ENCODE measurements at regions not wholly inside any gene's neighbourhood (a gene's known extent, or its start where the extent isn't known, plus 50 kb on each side); places are given as distances from the start of the nearest gene placed in this dataset.

DNA sequence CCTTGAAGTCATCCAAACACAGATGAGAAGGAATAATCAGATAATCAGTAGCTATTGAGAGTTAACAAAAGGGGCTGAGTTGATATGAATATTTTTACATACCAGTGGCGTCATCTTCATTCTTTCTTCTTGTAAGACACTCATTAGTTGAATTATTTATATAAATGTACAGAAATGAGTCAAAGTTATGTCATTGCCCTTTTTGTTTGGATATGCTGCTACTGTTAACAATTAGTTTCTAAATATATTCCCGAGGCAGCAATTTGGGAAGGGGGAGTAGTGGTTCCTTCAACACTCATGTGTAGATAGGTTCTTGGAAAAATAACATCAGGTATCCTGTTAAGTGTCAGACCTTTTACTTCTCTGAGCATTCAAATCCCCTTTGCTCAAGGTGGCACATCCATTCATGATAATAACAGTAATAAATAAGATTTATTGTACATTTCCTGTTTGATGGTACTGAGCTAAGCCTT is 436.6 kb downstream of the SPRY1 start:
- no CpG with 5 or more reads among the region's 2 CpGs for WGBS (ENCODE audit: insufficient coverage, low lambda C conversion rate)
- no peak for DNase-seq
- H3K27ac ChIP-seq (ENCODE audit: low read length): peak overlapping the region; percentile 58

DNA sequence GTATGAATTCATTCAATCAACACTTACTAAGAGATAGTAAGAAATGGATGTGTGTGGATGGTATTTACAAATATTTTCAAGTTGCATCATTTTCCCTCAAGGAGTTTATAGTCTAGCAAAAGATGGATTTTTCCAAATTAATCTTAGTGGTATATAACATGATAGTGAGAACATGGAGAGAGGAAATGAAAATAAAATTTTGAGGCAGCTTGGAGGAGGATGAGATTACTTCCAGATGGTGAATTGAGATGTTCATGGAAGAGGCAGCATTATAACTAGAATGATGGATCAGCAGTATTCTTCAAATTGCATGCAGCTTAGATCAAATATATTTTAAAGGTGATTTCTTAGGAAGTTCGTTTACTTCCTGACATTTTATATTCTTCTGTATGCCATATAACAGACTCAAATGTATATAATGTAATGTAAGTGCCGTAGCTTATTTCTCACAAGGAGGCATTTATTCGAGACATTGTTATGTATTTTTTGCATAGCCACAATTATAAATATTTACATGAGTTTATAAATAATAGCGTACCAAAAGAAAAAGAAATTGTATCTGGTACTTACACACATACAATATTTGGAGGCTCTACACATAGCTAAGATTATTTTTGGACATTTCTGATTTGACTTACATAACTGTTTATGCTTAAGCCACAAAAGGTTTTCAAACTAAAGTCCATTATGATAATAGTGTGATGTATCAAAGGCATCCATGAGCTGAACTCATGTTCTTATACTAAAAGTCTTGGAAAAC is 439.4 kb downstream of the SPRY1 start:
- Histone ChIP-seq H3K27ac (ENCODE audit: low read length) (no peak overlapping the region), H3K27me3 (ENCODE audit: control insufficient read depth, insufficient read depth, low read length) (no peaks in the 10 kb centered on the region)
- 53% methylated on average over 3 of the region's 4 CpGs for WGBS (ENCODE audit: insufficient coverage, low lambda C conversion rate)

More for the DNA sequence above, 436.6 kb downstream of the SPRY1 start:
- Histone ChIP-seq H3K36me3 (ENCODE audit: control insufficient read depth, insufficient read depth, low read length) (no peaks in the 10 kb centered on the region), H3K4me3 (ENCODE audit: low read length) (no peak overlapping the region), H3K9me3 (ENCODE audit: control insufficient read depth, low read depth, low read length) (peaks cover 3% of the 10 kb centered on the region), H3K27me3 (ENCODE audit: control insufficient read depth, insufficient read depth, low read length) (no peaks in the 10 kb centered on the region), H3K4me1 (ENCODE audit: control insufficient read depth, insufficient read depth, low read length) (peaks cover 3% of the 10 kb centered on the region)

DNA sequence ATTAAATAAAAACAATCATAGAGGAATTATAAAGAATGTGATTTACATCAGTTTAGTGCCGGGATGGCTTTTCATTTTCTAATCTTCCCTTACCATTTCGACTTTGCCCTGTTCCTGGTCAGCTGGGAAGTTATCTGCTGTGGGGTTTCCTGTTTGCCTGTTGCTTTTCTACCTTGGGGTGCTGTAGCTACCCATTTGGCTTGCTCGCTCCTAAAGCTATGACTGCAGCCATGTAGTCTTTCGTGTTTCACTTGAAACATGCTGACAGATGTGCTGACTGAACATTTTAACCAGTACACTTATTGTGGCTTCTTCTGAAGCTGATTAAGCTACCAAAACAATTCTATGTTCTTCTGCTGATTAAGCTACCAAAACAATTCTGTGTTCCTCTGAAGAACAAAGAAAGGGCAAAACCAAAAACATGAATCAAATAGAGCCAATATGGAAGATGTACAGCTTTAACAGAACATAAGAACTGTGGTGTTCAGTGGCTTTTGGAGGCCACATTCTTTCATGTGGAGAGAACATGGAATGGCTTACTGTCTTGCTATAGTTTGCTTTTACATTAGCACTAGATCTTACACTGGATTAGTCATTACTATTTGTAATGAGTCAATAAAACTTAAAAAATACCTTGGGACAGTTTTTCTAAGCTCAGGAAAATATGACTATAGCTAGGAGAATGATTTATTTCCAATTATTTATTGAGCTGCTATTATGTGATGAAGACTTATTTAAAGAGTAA is 440.4 kb downstream of the SPRY1 start:
- Histone ChIP-seq H3K9me3 (ENCODE audit: control insufficient read depth, low read depth, low read length) (peaks cover 3% of the 10 kb centered on the region), H3K4me1 (ENCODE audit: control insufficient read depth, insufficient read depth, low read length) (peaks cover 3% of the 10 kb centered on the region), H3K4me3 (ENCODE audit: low read length) (no peak overlapping the region), H3K36me3 (ENCODE audit: control insufficient read depth, insufficient read depth, low read length) (no peaks in the 10 kb centered on the region), H3K27ac (ENCODE audit: low read length) (peak overlapping the region; percentile 18), H3K27me3 (ENCODE audit: control insufficient read depth, insufficient read depth, low read length) (no peaks in the 10 kb centered on the region)
- peak in 1 of 2 donors; percentile 61 for DNase-seq
- WGBS (ENCODE audit: insufficient coverage, low lambda C conversion rate): no CpG with 5 or more reads among the region's 4 CpGs

More for the DNA sequence above, 439.4 kb downstream of the SPRY1 start:
- Histone ChIP-seq H3K9me3 (ENCODE audit: control insufficient read depth, low read depth, low read length) (peaks cover 3% of the 10 kb centered on the region), H3K4me3 (ENCODE audit: low read length) (no peak overlapping the region), H3K36me3 (ENCODE audit: control insufficient read depth, insufficient read depth, low read length) (no peaks in the 10 kb centered on the region), H3K4me1 (ENCODE audit: control insufficient read depth, insufficient read depth, low read length) (peaks cover 3% of the 10 kb centered on the region)
- DNase-seq: no peak

DNA sequence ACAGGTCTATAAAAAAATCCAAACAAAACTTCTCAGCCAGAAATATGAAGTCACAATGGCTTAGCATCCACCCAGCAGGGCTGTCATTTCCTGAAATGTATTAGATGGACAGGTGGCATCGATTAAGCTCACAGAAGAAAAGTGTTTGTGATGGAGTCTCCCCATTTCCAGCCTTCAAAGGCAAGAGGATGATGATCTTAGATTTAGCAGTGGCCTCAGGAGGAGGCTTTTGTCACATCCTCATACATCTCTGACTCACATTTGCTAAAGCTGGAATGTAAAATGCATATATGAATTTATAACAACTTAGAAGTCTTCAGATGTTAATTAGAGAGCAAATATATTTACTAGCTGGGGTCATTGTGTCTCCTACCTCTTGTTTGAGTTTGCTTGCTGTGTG is 441.9 kb downstream of the SPRY1 start:
- no peak overlapping the region for H3K27ac ChIP-seq (ENCODE audit: low read length)
- H3K4me1 ChIP-seq (ENCODE audit: control insufficient read depth, insufficient read depth, low read length): no peaks in the 10 kb centered on the region
- no peaks in the 10 kb centered on the region for H3K27me3 ChIP-seq (ENCODE audit: control insufficient read depth, insufficient read depth, low read length)
- WGBS (ENCODE audit: insufficient coverage, low lambda C conversion rate): no CpG with 5 or more reads among the region's 1 CpG
- no peak for DNase-seq
- peaks cover 4% of the 10 kb centered on the region for H3K9me3 ChIP-seq (ENCODE audit: control insufficient read depth, low read depth, low read length)
- no peaks in the 10 kb centered on the region for H3K36me3 ChIP-seq (ENCODE audit: control insufficient read depth, insufficient read depth, low read length)
- no peak overlapping the region for H3K4me3 ChIP-seq (ENCODE audit: low read length)

DNA sequence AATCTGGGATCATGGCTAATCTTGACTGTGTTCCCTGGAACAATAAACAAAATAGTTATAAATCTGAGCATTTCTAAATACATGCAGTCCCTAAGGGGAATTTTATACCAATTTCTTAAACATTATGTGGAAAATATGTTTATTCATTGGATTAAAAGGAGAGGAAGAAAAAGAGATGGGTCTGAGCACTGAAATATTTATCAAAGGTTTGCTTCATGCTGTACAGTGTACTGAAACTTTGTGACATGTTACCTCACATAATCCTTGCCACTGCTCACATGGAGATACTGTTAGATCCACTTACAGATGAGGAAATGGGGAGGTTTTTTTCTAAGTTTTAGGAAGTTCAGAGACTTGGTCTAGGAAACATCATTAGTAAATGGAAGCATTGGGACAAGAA is 443.6 kb downstream of the SPRY1 start:
- H3K36me3 ChIP-seq (ENCODE audit: control insufficient read depth, insufficient read depth, low read length): no peaks in the 10 kb centered on the region
- no peak for DNase-seq
- H3K27me3 ChIP-seq (ENCODE audit: control insufficient read depth, insufficient read depth, low read length): no peaks in the 10 kb centered on the region
- H3K9me3 ChIP-seq (ENCODE audit: control insufficient read depth, low read depth, low read length): peaks cover 6% of the 10 kb centered on the region
- no peaks in the 10 kb centered on the region for H3K4me1 ChIP-seq (ENCODE audit: control insufficient read depth, insufficient read depth, low read length)
- H3K4me3 ChIP-seq (ENCODE audit: low read length): no peak overlapping the region
- H3K27ac ChIP-seq (ENCODE audit: low read length): no peak overlapping the region

DNA sequence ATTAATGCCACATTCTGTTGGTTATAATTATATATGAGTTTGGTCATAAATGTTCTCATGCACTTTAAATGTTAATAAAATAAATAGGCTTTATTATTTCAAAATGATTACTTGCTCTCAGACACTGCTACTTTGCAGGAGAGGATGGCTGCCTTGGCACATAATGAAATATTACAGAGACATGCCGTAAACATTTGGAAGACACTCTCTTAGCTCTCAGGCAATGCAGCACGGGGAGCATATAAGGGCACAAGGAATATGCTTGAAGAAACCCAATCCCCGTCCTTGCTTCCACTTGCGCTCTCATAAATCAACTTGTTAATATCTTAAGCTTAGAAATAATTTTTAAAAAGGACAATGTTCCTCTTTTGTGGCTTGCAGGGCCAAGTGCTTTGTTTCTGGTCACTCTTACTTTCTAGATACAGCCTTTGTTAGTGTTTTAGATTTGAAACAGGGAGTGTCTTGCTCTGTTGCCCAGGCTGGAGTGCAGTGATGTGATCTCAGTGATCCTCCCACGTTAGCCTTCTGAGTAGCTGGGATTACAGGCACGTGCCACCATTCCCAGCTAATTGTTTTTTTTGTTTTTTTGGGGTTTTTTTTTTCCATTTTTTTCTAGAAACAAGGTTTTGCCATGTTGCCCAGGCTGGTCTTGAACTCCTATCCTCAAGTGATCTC is 445.0 kb downstream of the SPRY1 start:
- Histone ChIP-seq H3K27ac (ENCODE audit: low read length) (no peak overlapping the region), H3K27me3 (ENCODE audit: control insufficient read depth, insufficient read depth, low read length) (no peaks in the 10 kb centered on the region), H3K36me3 (ENCODE audit: control insufficient read depth, insufficient read depth, low read length) (no peaks in the 10 kb centered on the region), H3K4me3 (ENCODE audit: low read length) (no peak overlapping the region), H3K9me3 (ENCODE audit: control insufficient read depth, low read depth, low read length) (peaks cover 5% of the 10 kb centered on the region), H3K4me1 (ENCODE audit: control insufficient read depth, insufficient read depth, low read length) (no peaks in the 10 kb centered on the region)
- no CpG with 5 or more reads among the region's 6 CpGs for WGBS (ENCODE audit: insufficient coverage, low lambda C conversion rate)
- DNase-seq: no peak

DNA sequence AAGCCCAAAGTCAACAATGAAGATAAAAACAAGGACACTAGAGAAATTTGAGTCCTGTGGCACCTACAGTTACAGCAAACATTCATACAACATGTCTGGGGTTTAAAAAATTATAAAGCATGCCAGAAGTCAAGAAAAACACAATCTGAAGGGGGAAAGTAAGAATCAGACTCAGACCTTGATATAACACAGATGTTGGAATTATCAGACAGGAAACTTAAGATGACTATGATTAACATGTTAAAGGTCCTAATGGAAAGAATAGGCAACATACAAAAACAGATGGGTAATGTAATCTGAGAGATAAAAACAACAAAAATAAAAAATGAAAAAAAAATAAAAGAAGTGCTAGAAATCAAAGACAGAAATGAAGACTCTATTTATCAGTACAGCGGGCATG is 446.5 kb downstream of the SPRY1 start:
- no peak for DNase-seq
- H3K4me1 ChIP-seq (ENCODE audit: control insufficient read depth, insufficient read depth, low read length): no peaks in the 10 kb centered on the region
- H3K9me3 ChIP-seq (ENCODE audit: control insufficient read depth, low read depth, low read length): peaks cover 5% of the 10 kb centered on the region
- no peak overlapping the region for H3K4me3 ChIP-seq (ENCODE audit: low read length)
- WGBS (ENCODE audit: insufficient coverage, low lambda C conversion rate): 92% methylated on average over 1 of the region's 1 CpG
- no peaks in the 10 kb centered on the region for H3K36me3 ChIP-seq (ENCODE audit: control insufficient read depth, insufficient read depth, low read length)
- H3K27ac ChIP-seq (ENCODE audit: low read length): no peak overlapping the region
- no peaks in the 10 kb centered on the region for H3K27me3 ChIP-seq (ENCODE audit: control insufficient read depth, insufficient read depth, low read length)

DNA sequence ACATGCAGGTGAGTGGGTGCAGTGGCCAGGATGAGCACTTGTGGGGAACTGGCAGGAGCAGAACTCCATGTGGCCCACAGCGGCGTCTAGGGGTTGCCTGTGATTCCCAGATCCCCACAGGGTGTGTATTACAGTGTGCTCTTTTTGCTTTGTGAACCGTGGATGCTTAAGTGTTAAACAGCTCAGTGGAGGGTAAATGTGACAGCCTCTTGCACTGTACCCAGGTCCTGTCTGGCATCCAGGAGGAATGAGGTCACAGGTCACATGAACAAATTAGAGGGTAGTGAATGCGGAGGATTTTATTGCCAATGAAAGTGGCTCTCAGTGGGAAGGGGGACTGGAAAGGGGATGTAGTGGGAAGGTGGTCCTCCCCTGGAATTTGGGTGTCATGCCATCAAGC is 447.8 kb downstream of the SPRY1 start:
- Histone ChIP-seq H3K4me1 (ENCODE audit: control insufficient read depth, insufficient read depth, low read length) (no peaks in the 10 kb centered on the region), H3K9me3 (ENCODE audit: control insufficient read depth, low read depth, low read length) (peaks cover 5% of the 10 kb centered on the region), H3K27me3 (ENCODE audit: control insufficient read depth, insufficient read depth, low read length) (no peaks in the 10 kb centered on the region), H3K4me3 (ENCODE audit: low read length) (no peak overlapping the region), H3K36me3 (ENCODE audit: control insufficient read depth, insufficient read depth, low read length) (no peaks in the 10 kb centered on the region), H3K27ac (ENCODE audit: low read length) (no peak overlapping the region)
- no peak for DNase-seq
- no CpG with 5 or more reads among the region's 4 CpGs for WGBS (ENCODE audit: insufficient coverage, low lambda C conversion rate)

DNA sequence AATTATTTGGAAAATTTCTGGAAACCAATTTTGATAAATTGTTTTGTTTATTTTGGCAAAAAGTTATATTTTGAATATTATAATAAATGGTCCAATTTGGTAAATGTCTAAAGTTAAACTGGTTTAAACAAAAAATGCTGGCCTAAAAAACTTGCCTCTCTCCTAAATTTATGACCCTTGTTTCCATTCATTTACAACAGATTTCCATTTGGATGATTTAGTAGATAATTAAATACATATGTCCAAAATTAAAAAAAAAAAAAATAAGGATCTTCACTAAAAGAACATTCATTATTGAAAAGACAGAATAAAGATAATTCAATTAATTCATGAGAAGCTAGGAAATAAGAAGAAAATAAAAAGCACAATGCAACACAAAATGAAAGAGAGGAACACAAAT is 449.5 kb downstream of the SPRY1 start:
- no peak overlapping the region for H3K4me3 ChIP-seq (ENCODE audit: low read length)
- H3K4me1 ChIP-seq (ENCODE audit: control insufficient read depth, insufficient read depth, low read length): no peaks in the 10 kb centered on the region
- no peaks in the 10 kb centered on the region for H3K36me3 ChIP-seq (ENCODE audit: control insufficient read depth, insufficient read depth, low read length)
- H3K9me3 ChIP-seq (ENCODE audit: control insufficient read depth, low read depth, low read length): peaks cover 5% of the 10 kb centered on the region
- DNase-seq: no peak
- no peaks in the 10 kb centered on the region for H3K27me3 ChIP-seq (ENCODE audit: control insufficient read depth, insufficient read depth, low read length)
- no peak overlapping the region for H3K27ac ChIP-seq (ENCODE audit: low read length)

DNA sequence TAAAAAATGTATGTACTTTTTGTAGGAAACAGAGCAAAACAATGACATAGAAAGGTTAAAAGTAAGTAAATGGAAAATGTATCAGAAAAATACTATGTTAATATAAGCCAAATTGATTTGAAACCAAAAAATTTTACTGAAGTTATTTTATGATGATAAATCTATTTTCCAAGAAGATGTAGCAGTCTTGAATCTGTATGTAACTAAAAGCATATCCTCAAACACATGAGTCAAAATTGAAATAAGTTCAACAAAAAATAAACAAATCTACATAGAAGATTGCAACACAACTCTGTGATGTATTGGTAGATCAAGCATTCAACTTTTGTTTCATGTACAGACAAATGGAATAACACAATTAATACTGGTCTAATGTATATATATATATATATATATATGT is 450.0 kb downstream of the SPRY1 start:
- H3K4me3 ChIP-seq (ENCODE audit: low read length): no peak overlapping the region
- no peak for DNase-seq
- no peaks in the 10 kb centered on the region for H3K4me1 ChIP-seq (ENCODE audit: control insufficient read depth, insufficient read depth, low read length)
- H3K9me3 ChIP-seq (ENCODE audit: control insufficient read depth, low read depth, low read length): peaks cover 5% of the 10 kb centered on the region
- H3K27me3 ChIP-seq (ENCODE audit: control insufficient read depth, insufficient read depth, low read length): no peaks in the 10 kb centered on the region
- H3K27ac ChIP-seq (ENCODE audit: low read length): no peak overlapping the region
- no peaks in the 10 kb centered on the region for H3K36me3 ChIP-seq (ENCODE audit: control insufficient read depth, insufficient read depth, low read length)

All from large intestine (tissue), 3 donors.